WI38 (cell line): ENCODE measurements at regions not wholly inside any gene's neighbourhood (a gene's known extent, or its start where the extent isn't known, plus 50 kb on each side); places are given as distances from the start of the nearest gene placed in this dataset.

Source experiments
- H3K4me3 ChIP-seq: 2 replicates; pipeline ENCODE4 v1.5.1; 2011; ENCODE audit warnings: low read depth, mild to moderate bottlenecking, control low read depth, low read length
- TF ChIP-seq, protein P1 (sequence below): IDR thresholded peaks from 2 replicates; pipeline ENCODE4 v1.5.1; 2012; ENCODE audit warnings: low read depth, mild to moderate bottlenecking, control low read depth, low read length

DNA sequence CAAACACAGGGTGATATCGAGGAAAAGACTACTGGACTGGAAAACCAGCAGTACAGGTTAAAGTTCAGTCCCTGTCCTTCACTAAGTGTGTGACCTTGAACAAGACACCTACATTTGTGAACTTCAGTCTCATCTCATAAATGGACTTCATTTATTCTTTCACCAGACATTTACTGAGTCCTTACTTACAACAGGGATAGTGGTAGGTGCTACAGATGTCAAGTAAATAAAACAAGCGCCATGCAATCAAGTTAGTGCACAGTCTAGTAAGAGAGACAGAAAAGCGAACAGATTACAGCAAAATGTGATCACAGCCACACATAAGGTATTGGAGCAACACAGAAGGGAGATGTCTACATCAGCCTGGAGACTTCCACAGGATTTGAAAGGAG lies 413.2 kb downstream of the ACTL7B start:
- H3K4me3 ChIP-seq = peak overlapping the region; percentile 69; the same call in 1 of the 2 replicates

DNA sequence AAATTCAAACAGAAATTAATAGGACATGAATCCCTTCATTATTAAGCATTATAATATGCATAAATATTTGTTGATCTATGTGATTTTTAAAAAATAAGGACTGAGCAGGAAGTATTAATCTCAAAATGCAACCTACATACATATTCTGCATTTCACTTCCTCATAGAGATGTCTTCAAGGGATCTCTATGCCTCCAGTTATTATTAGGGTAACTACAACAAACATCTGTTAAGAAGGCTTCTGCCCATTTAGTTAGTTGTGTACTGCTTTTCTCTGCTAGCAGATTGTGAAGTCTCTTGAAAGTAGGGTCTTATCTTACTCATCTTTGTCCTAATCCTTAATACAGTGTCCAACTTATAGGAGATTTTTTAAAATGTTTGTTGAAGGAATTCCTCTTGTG lies 414.1 kb downstream of the ACTL7B start:
- TF ChIP-seq, protein P1, sequence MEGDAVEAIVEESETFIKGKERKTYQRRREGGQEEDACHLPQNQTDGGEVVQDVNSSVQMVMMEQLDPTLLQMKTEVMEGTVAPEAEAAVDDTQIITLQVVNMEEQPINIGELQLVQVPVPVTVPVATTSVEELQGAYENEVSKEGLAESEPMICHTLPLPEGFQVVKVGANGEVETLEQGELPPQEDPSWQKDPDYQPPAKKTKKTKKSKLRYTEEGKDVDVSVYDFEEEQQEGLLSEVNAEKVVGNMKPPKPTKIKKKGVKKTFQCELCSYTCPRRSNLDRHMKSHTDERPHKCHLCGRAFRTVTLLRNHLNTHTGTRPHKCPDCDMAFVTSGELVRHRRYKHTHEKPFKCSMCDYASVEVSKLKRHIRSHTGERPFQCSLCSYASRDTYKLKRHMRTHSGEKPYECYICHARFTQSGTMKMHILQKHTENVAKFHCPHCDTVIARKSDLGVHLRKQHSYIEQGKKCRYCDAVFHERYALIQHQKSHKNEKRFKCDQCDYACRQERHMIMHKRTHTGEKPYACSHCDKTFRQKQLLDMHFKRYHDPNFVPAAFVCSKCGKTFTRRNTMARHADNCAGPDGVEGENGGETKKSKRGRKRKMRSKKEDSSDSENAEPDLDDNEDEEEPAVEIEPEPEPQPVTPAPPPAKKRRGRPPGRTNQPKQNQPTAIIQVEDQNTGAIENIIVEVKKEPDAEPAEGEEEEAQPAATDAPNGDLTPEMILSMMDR = no peak
- no peak overlapping the region for H3K4me3 ChIP-seq

More for the DNA sequence above, 413.2 kb downstream of the ACTL7B start:
- TF ChIP-seq, protein P1 = no peak

- H3K4me3 ChIP-seq = no peak overlapping the region
- TF ChIP-seq, protein P1 = no peak
Observed at GRCh38 chr9:108441251-108441650, 414.5 kb downstream of the ACTL7B start.

GRCh38 chr9:108439947-108440346 lies 415.8 kb downstream of the ACTL7B start:
- H3K4me3 ChIP-seq = no peak overlapping the region

GRCh38 chr9:108437656-108438055 lies 418.1 kb downstream of the ACTL7B start:
- H3K4me3 ChIP-seq = no peak overlapping the region
- TF ChIP-seq, protein P1 = no peak

More at GRCh38 chr9:108439947-108440346, 415.8 kb downstream of the ACTL7B start:
- TF ChIP-seq, protein P1 = no peak

DNA sequence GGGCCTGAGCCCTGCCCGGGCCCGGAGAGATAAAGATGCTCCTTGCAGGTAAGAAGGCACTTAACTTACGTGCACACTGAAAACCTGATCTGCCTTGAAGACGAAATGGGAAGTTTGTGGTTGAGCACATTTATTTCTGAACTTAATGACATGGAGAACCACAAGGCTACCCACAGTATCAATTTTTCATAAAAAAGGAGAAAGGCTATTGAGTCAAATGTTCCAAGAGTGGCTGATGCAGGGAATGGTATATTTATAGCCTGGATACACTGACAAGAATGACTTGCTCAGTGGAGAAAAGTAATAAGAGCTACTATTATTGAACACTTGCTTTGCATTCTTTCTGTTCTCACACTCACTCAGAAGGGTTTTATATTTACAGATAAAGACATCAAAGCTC lies 419.3 kb downstream of the ACTL7B start:
- TF ChIP-seq, protein P1 = no peak

GRCh38 chr9:108434502-108434901 lies 421.3 kb downstream of the ACTL7B start:
- TF ChIP-seq, protein P1 = no peak

More for the DNA sequence above, 419.3 kb downstream of the ACTL7B start:
- no peak overlapping the region for H3K4me3 ChIP-seq

More at GRCh38 chr9:108434502-108434901, 421.3 kb downstream of the ACTL7B start:
- no peak overlapping the region for H3K4me3 ChIP-seq
